ENCODE measurements at regions not wholly inside any gene's neighbourhood (a gene's known extent, or its start where the extent isn't known, plus 50 kb on each side); places are given as distances from the start of the nearest gene placed in this dataset.

GRCh38 chr4:89598602-89599001 is 238.4 kb downstream of the SNCA start:
- DNase-seq (ENCODE audit: low spot score), result no peak

- no peak for DNase-seq (ENCODE audit: low spot score)
Measured at GRCh38 chr4:89595125-89595789, 241.7 kb downstream of the SNCA start.

GRCh38 chr4:89590128-89590527 is 246.8 kb downstream of the SNCA start:
- no peak for DNase-seq (ENCODE audit: low spot score)

DNA sequence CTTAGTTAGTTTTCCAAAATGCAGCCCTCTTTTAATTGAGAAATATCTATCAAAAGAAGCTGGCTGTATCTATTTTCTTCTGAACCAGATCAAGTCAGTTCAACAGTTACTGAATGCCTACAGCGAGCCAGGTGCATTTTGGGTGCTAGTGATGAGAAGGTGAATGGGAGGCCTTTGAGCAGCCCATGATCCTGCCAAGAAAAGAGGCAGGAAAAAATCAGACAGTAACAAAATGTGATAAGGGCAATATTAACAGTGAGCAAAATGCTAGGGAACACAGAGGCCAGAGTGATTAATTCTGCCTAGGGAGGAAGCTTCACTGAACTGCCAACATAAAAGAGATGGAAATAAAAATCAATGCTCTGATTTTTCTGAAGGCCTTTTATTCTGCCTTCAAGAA is 248.5 kb downstream of the SNCA start:
- no peak for DNase-seq (ENCODE audit: low spot score)

DNA sequence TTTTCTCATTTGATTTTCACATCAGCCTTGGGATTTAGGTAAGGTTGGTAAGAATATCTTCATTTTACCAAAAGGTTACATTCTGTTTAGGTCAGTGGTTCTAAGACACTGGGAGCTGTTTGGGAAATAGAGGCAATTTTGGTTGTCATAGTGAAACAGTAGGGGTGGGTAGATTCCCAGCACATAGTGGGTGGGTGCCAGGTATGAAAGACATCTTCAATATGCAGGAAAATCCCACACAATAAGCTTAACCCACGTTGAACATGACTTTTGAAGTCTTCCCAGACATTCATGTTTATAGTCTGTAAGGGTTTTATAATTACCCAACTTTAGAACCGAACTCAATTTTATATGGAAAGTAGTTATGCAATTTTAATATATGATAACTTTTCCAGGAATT is 249.6 kb downstream of the SNCA start:
- DNase-seq (ENCODE audit: low spot score), result no peak

DNA sequence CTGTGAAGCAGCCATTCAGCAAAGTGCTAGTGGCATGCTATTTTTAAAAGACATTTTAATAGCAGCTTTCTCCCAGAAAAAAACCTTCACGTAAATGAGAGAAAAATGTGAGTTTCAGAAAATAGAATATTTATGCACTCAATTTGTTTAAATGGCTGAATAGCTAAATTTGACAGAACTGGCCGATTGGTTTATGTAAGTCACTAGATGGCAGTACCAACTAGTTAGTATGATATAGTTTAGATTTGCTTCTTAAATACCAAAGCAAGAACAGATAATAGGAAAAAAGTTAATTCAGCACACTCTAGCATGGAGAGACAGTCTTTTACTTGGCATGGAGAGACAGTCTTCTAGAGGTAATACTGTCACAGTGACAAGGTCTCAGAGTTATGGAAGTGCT is 250.1 kb downstream of the SNCA start:
- no peak for DNase-seq (ENCODE audit: low spot score)

DNA sequence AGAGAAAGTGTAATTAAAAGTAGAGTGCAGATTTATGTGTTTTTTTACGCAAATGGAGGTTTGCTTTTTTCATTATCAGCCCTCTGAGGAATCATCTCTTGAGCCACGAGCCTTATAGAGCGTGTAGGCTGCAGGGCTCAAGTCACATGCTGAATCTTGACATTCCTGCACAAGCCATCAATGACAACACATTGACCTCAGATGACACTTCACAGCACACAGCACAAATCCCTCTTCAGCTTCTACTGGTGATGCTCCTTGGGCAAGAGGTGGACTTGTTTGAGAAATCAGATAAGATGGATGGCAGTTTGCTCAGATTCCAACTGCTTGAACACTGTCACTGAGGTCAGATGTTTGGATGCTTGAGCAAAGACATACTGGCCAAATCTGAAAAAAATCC is 250.6 kb downstream of the SNCA start:
- no peak for DNase-seq (ENCODE audit: low spot score)

DNA sequence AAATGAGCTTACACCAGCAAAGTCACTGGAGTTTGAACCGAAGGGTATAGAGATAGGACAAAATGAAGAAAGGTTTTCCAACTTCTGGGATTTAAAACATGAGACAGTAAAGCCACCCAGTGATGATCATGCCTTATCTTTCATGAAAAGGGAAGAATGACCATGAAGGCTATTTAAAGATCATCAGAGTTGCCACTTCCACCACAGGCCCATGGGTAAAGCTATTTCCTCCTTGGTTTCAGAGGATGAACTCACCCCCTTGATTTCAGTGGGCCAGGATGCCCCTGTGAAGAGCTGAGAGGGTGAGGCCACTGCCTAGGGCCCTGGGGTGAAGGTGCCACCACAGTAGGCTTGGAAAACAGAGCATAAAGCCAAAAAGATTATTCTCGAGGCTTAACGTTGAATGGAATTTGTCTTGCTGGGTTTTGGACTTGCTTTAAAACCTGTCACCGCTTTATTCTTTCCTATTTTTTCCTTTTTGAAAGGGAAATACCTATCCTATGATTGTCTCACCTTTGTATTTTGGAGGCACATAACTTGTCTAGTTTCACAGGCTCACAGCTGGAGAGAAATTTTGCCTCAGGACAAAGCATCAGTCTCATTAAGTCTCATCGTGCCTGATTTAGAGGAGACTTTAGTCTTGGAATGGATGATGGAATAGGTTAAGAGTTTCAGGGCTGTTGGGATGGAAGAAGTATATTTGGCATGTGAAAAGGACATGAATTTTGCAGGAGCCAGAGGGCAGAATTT is 254.0 kb downstream of the SNCA start:
- DNase-seq (ENCODE audit: low spot score), result no peak

GRCh38 chr4:89579771-89580170 is 257.2 kb downstream of the SNCA start:
- DNase-seq (ENCODE audit: low spot score), result no peak

GRCh38 chr4:89576246-89576645 is 260.7 kb downstream of the SNCA start:
- DNase-seq (ENCODE audit: low spot score), result no peak

DNA sequence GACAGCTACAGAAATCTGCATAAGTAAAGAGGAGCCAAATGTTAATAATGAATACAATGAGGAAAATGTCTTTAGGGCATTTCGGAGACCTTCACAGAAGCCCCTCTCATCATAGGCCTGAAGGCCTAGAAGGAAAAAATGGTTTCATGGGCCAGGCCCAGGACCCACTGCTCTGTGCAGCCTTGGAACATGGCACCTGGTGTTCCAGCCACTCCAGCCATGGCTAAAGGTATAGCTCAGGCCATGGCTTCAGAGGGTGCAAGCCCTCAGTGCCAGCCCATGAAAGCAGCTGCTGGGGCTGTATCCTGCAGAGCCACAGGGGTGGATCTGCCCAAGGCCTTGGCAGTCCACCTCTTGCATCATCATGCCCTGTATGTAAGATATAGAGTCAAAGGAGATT is 261.1 kb downstream of the SNCA start:
- DNase-seq (ENCODE audit: low spot score), result no peak

DNA sequence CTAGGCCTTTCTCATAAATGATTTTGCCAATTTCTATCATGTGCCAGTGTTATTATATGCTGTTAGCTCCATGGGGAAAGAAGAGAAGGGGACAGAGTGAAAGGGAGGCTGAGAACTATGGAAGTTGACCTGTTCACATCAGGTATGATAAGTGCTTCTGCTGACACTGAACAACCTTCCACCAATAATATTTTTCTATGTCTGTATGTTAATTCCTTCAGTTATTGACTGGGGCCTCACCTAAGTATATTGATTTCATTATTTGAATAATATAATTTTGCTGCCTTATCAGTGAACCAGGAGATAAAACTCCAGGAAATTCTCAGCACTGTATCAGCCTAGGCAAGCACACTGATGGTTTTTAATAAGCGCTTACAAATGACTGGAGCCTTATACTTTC is 262.8 kb downstream of the SNCA start:
- DNase-seq (ENCODE audit: low spot score), result no peak

DNA sequence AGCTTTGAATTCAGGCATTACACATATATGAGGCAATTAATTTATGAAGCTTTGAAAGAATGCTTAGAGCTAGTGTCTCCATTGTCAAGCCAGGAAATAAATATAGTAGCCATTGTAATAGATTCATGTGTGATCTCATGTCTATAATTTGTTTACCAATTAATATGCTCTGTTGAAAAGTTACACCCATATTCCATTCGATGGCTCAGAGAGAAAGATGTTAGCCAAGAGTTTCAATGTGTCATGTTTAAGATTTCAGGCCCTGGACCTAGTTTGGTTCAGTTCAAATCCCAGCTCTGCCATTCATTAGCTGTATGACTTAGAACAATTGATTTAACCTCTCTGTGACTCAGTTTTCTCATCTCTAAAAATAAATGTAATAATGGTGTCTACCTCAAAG is 263.3 kb downstream of the SNCA start:
- DNase-seq (ENCODE audit: low spot score), result no peak

DNA sequence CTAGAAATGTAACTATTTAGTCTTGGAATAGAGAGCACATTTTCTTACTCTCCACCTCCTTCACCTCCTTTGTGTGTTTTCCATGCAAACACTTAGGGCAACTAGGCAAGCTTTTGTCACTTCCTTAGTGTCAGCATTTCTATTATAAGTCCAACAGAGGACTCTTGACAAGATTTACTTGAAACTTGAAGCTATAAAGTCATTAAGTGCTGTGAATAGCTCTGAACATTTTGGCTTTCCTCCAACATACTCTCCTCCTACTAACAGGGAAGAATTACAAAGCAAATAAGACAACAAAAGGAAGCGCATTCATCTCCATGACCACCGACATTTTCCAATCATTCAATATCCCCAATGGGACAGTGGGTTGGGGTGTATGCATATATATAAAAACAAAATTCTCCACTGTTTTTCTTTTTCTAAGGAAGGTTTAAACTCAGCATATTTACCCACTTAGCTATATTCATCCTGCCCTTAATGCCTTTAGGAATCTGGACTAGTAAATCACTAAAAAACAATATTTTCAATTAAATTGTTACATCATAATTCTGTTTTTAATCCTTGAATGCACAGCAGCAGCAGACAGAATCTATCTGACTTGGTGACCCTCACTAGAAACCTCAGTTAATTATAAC is 264.6 kb downstream of the SNCA start:
- DNase-seq (ENCODE audit: low spot score), result no peak

- DNase-seq (ENCODE audit: low spot score), result no peak
Measured at GRCh38 chr4:89570931-89571330, 263.3 kb upstream of the GPRIN3 start.

DNA sequence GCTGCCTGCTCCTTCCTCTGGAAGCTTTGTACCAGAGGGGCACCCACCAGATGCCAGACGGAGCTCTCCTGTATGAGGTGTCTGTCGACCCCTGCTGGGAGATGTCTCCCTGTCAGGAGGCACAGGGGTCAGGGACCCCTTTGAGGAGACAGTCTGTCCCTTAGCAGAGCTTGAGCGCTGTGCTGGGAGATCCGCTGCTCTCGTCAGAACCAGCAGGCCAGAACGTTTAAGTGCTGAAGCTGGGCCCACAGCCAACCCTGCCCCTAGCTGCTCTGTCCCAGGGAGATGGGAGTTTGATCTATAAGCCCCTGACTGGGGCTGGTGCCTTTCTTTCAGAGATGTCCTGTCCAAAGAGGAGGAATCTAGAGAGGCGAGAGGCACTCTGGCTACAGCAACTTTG is 260.3 kb upstream of the GPRIN3 start:
- DNase-seq (ENCODE audit: low spot score), result no peak

- DNase-seq (ENCODE audit: low spot score), result no peak
Measured at GRCh38 chr4:89563431-89563830, 255.8 kb upstream of the GPRIN3 start.

- no peak for DNase-seq (ENCODE audit: low spot score)
Measured at GRCh38 chr4:89562746-89563145, 255.1 kb upstream of the GPRIN3 start.

DNA sequence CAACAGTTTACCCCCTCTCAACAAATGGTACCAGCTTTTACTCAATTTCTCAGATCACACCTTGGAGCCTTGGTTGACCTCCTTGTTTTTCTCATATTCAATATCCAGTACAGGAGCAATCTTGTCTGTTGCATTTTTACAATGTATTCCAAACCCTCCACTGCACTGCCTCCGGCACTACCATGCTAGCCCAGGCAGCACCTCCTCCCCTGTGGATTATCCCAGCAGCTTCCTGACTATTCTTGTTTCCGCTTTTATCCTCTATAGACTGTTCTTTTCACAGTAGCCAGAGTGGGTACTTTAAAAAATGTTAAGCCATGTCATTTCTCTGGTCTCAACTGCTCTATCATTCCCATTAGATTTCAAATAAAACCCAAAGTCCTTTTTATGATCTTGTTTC is 253.4 kb upstream of the GPRIN3 start:
- no peak for DNase-seq (ENCODE audit: low spot score)

DNA sequence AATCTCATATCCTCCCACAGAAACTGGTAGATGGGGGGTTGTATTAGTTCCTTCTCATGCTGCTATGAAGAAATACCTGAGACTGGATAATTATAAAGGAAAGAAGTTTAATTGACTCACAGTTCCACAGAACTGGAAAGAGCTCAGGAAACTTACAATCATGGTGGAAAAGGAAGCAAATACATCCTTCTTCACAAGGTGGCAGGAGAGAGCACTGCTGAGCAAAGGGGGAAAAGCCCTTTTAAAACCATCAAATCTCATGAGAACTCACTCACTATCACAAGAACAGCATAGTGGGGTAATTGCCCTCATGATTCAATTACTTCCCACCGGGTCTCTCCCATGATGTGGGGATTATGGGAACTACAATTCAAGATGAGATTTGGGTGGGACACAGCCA is 250.5 kb upstream of the GPRIN3 start:
- DNase-seq (ENCODE audit: low spot score), result no peak

- no peak for DNase-seq (ENCODE audit: low spot score)
Measured at GRCh38 chr4:89556601-89557305, 249.2 kb upstream of the GPRIN3 start.

DNA sequence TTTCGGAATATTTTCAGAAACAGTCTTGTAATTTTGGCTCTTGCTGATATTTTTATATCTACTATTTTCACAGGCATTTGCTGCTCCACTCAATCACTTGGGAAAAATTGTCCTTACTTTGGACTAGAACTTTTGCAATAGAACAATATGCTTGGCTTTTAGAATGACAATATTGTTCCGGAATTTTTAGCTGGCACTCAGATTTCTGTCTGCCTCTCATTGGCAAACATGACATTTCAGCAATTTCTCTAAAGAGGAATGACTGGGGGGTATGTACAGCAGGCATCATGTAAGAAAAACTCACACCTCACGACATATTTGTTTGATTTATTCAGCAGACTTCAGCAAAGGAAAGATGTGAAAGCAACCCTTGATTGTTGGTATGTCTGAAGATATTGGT is 243.6 kb upstream of the GPRIN3 start:
- no peak for DNase-seq (ENCODE audit: low spot score)

- DNase-seq (ENCODE audit: low spot score), result no peak
Measured at GRCh38 chr4:89549907-89550306, 242.3 kb upstream of the GPRIN3 start.

All from ecto neural progenitor cell (in vitro differentiated cells).